ENCODE measurements at regions not wholly inside any gene's neighbourhood (a gene's known extent, or its start where the extent isn't known, plus 50 kb on each side); places are given as distances from the start of the nearest gene placed in this dataset.
"Not testable (repeated sequence)": the region's sequence is repeated elsewhere in the genome, so short reads cannot be mapped to it uniquely, and the experiment has no call there.

- DNase-seq (ENCODE audit: low read depth) = no peak
Measured at GRCh38 chr2:223285370-223286265, 233.6 kb downstream of the KCNE4 start.

- no peak for DNase-seq (ENCODE audit: low read depth)
Measured at GRCh38 chr2:223294756-223295155, 242.8 kb downstream of the KCNE4 start.

DNA sequence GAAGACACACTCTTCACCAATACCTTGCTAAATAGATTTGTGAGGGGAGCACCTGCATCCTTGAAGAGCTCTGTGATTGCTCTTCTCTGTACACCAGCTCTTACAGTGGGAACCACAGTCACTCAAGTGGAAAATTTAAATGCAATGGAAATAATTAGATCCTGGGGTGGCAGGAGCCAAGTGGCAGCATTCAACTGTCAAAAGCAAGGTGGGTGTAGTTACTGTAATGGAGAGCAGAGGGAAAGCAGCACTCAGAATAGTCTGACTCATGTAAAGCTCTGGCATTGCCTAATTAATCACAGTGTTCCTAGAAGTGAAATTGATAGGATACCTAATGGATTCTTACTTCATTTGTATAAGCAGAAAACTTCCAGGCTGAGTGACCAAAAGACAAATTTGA, 245.8 kb downstream of the KCNE4 start:
- DNase-seq (ENCODE audit: low read depth) = no peak

GRCh38 chr2:223298329-223298728, 246.3 kb downstream of the KCNE4 start:
- not testable (repeated sequence) for DNase-seq (ENCODE audit: low read depth)

DNA sequence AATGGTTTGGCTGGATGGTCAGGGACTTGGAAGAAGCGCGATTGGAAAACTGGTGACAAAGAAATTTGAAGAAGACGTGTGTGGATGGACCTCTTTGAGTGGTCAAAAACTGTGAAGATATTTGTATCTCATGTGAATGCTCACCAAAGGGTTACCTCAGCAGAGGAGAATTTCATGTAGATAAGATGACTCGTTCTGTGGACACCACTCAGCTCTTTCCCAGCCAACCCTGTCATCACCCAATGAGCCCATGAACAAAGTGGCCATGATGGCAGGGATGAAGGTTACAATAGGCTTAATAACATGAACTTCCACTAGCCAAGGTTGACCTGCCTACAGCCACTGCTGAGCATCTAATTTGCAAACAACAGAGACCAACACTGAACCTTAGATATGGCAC, 248.3 kb downstream of the KCNE4 start:
- no peak for DNase-seq (ENCODE audit: low read depth)

GRCh38 chr2:223306371-223306770, 254.4 kb downstream of the KCNE4 start:
- no peak for DNase-seq (ENCODE audit: low read depth)

DNA sequence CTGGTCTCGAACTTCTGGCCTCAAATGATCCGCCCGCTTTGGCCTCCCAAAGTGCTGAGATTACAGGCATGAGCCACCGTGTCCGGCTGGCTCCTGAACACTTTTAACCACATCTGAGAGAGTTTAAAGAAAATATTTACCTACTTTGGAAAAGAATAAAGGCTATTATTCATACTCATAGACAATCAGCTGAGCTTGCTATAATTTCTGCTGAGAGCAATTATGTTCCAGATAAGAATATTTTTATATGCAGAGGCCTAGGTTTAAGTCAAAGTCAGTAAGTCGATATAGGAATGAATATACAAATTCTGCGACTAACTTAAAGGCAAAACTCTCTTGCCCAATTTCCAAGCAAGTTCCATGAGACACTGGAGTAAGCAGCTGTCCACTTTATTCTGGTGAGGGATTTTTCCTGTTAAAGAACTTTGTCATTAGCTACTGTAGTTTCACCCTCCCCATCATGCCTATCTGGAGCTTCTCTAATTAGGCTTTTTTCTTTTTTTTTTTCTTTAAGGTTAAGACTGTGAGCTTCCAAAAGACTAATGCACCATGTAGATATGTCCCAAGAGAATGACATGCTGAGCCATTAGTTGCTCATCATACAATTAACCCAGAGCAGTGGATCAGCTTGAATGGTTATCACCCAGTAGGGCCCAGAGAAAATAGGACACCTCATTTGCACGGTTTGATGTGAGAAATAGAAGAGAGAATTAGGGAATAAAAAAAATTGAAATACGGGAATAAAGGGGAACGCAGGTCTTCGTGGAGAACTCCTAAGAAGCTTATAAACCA, 260.1 kb downstream of the KCNE4 start:
- DNase-seq (ENCODE audit: low read depth) = no peak

DNA sequence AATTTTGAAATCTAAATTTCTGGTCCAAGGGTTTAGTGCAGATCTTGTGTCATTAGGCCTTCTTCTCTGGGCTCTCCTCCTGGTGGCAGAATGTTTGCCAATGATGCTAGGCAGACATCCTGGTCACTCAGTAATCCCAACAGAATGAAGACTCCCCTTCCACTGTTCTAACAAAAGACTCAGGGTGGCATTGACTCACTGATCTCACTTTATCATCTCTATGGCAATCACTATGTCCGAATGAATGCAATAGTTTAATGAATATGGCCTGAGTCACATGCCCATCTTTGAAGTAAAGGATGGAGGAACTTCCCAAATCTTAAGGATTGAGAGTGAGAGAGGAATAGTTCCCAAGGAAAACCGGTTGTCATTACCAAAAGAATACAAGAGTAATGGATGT, 261.1 kb downstream of the KCNE4 start:
- DNase-seq (ENCODE audit: low read depth) = no peak

GRCh38 chr2:223314811-223315210, 262.8 kb downstream of the KCNE4 start:
- DNase-seq (ENCODE audit: low read depth) = no peak

GRCh38 chr2:223315813-223316212, 263.8 kb downstream of the KCNE4 start:
- no peak for DNase-seq (ENCODE audit: low read depth)

- DNase-seq (ENCODE audit: low read depth) = no peak
Measured at GRCh38 chr2:223316342-223316741, 264.4 kb downstream of the KCNE4 start.

GRCh38 chr2:223319601-223320000, 267.6 kb downstream of the KCNE4 start:
- no peak for DNase-seq (ENCODE audit: low read depth)

GRCh38 chr2:223324402-223324801, 272.4 kb downstream of the KCNE4 start:
- DNase-seq (ENCODE audit: low read depth) = no peak

GRCh38 chr2:223328578-223328977, 273.6 kb downstream of the SCG2 start:
- no peak for DNase-seq (ENCODE audit: low read depth)

DNA sequence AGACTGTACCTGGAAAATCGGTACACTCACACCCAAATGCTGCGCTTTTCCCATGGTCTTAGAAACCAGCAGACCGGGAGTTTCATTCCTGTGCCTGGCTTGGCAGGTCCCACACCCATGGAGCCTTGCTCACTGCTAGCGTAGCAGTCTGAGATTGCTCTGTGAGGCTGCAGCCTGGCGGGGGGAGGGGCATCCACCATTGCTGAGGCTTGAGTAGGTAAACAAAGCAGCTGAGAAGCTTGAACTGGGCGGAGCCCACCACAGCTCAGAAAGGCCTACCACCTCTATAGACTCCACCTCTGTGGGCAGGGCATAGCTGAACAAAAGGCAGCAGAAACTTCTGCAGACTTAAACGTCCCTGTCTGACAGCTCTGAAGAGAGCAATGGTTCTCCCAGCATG, 271.4 kb downstream of the SCG2 start:
- DNase-seq (ENCODE audit: low read depth) = not testable (repeated sequence)

DNA sequence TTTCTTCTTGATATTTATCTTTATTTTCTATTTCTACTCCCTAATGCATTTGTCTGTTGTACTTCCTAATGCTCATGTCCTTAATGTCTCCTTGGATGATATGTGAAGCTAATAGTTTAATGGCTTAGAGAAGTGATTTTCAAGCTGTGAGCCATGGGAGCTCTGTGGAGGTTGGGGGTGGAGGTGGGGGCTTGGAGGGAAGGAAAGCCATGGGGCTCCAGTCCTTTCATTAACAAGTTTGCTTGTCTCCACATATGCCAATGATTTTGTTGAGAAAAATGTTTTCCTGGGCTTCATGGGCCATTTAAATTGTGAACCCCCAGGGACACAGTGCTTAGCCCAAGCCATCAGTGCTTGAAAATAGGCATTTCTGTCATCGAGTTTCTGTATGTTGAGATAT, 264.1 kb downstream of the SCG2 start:
- DNase-seq (ENCODE audit: low read depth) = no peak

- no peak for DNase-seq (ENCODE audit: low read depth)
Measured at GRCh38 chr2:223357076-223357475, 245.1 kb downstream of the SCG2 start.

- DNase-seq (ENCODE audit: low read depth) = no peak
Measured at GRCh38 chr2:223363085-223363484, 239.1 kb downstream of the SCG2 start.

- no peak for DNase-seq (ENCODE audit: low read depth)
Measured at GRCh38 chr2:223365158-223365679, 236.9 kb downstream of the SCG2 start.

DNA sequence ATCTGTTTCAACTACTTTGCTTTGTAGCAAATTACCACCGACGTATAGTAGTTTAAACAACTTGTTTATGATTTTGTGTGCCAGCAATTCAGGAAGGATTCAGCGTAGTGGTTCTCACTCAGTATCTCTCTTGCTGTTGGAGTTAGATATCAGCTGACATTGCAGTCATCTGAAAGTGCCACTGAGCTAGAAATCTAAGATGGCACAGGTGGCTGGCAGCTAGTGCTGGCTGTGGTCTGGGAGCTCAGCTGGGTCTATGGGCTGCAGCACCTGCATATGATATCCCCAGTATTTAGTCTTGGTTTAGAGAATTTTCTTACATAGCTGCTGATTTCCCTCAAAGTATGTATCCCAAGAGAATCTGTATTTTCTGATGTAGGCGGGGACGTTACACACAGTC, 235.6 kb downstream of the SCG2 start:
- no peak for DNase-seq (ENCODE audit: low read depth)

GRCh38 chr2:223368481-223368880, 233.7 kb downstream of the SCG2 start:
- no peak for DNase-seq (ENCODE audit: low read depth)

DNA sequence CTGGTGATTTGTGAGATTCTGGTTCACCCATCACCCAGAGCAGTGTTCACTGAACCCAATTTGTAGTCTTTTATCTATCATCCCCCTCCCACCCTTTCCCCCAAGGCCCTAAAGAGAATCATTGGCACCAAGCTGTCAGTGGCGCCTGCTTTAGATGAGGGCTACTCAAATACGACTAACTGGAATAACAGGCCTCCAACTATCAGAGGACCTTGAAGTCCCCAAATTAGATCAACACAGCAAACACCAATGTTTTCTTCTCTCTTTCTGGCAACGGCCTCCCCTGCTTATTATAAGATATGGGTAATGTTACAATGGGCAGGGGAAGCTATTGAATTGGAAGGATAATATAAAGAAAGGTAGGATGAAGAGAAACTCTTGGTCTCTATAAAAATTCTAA, 232.3 kb downstream of the SCG2 start:
- no peak for DNase-seq (ENCODE audit: low read depth)

DNA sequence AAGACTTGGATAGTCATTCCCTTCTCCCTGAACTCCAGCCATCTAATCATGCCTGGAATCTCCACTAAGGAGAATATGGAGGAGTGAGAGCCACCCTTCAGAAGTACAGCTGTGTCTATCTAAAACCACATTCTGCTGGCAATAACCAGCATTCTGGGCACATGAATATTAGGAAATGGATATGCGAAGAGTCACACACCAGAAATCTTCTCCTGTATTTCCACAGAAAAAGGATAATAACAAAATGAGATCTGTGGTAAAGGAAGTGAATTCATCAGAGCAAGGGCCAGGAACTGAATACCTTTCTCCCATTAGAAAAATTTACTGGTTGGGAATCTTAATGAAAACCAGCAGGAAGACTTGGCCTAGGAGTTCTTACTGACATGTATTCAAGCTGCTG, 218.8 kb downstream of the SCG2 start:
- DNase-seq (ENCODE audit: low read depth) = no peak
